Activated gamma-delta T cell (primary cell): ENCODE measurements at regions not wholly inside any gene's neighbourhood (a gene's known extent, or its start where the extent isn't known, plus 50 kb on each side); places are given as distances from the start of the nearest gene placed in this dataset.

ENCODE experiments used
- DNase-seq: peaks from one replicate; lab custom pipeline; 2025; lab: John Stamatoyannopoulos, UW

GRCh38 chr1:187433598-187433997 is 604.8 kb downstream of the PLA2G4A start:
- DNase-seq = no peak

DNA sequence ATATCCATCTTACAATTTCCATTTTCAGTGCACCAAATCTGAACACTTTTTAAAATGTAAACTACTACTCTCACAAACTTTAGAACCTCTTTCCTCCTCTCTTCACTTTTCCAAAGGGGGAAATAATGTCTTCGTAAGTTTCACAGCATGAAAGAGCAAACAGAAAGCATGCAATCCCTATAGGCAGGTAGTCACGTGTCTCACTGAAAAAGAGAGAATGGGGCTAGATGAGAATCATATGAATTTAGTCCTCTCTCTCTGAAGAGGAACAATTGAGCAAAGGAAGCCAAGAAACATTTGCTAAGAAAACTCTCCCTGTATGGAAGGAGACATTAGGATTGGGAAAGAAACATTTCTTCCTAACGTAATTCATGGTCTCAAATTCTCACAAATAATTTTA is 613.9 kb downstream of the PLA2G4A start:
- DNase-seq = no peak

- no peak for DNase-seq
These were observed 615.2 kb downstream of the PLA2G4A start for GRCh38 chr1:187443939-187444338.

DNA sequence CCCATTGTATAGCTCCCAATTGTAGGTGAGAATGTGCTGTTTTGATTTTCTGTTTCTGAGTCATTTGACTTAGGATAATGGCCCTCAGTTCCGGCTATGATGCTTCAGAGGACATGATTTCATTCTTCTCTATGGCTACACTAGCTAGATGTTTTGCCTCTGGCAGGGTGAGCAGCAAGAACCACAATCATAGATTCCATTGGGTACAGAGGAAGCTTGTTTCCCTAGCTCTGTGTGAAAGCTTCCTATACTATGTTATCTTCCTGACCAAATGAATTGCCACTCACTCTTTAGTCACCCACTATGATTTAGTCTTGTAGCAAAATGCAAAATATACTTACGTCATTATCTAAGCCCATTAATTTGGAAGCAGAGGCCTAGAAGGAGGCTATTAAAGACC is 616.3 kb downstream of the PLA2G4A start:
- no peak for DNase-seq

GRCh38 chr1:187451238-187451637 is 622.5 kb downstream of the PLA2G4A start:
- no peak for DNase-seq

GRCh38 chr1:187454010-187454409 is 625.3 kb downstream of the PLA2G4A start:
- DNase-seq = no peak

DNA sequence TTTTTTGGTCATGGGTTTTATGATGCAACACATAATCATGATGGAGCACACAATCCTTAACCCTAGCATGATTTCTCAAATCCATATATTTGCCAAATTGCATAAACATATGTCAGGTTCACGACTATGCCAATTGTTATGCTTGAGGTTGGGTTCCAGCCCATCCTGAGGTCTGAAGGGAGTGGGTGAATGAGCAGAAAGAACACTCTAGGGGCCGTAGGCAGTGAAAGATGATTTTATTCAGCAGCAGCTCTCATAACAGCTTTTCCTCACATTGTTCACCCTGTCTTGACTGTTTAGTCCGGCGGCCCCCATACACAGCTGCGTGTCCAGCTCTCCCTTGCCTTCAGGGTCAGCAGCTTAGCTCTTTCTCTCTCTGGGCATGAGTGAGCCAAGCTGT is 627.7 kb downstream of the PLA2G4A start:
- no peak for DNase-seq

- DNase-seq = no peak
These were observed 631.3 kb downstream of the PLA2G4A start for GRCh38 chr1:187460093-187460492.

DNA sequence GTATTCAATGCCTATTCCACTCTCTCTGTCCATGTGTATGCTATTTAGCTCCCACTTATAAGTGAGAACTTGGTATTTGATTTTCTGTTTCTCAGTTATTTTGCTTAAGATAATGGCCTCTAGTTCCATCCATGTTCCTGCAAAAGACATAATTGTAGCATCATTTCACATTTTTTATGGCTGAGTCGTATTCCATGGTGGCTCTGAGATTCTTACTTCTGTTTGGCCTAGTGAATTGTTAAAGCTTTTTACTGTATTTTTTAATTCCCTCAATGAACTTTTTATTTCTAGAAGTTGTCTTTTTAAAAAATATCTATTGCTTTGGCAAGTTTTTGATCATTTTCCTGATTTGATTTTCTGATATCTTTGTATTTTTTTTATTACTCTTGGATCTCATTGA is 635.6 kb downstream of the PLA2G4A start:
- no peak for DNase-seq

- no peak for DNase-seq
These were observed 636.7 kb downstream of the PLA2G4A start for GRCh38 chr1:187465441-187465840.

GRCh38 chr1:187469836-187470235 is 641.1 kb downstream of the PLA2G4A start:
- no peak for DNase-seq

- DNase-seq = no peak
These were observed 642.8 kb downstream of the PLA2G4A start for GRCh38 chr1:187471555-187471954.

DNA sequence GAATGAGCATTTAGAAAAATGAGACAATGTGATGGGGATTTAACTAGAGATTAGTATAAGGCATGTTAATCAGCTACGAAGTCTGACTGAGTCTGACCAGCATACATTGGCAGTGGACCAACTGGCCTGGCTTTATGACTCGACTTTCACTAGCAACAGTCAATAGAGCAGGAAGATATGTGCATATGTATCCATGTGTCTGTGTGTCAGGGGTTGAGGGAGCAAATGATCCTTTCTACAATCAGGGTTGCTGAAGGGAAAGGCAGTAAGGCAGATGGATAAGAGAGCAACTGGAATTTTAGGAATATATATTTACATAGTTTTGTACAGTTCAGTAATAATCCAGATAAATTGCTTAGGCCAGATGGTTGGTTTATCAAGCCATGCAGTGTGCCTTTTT is 645.6 kb downstream of the PLA2G4A start:
- DNase-seq = no peak

DNA sequence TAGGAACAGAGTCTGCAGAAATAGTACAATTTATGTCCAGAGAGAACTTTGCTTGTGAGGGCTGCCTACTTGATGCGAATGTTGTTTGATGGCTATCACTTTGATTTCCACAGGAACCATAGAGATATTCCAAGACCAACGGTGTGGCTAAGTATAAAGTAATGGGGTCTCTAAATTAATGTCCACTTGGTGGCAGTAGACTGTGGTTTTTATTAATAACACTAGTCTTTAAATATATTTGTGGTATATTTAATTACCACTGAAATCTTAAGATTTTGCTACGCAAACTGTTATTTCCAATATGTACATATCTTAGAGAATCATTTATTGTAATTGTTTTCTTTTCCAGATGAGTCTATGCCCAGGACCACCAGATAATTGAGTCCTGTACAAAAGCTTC is 647.9 kb downstream of the PLA2G4A start:
- DNase-seq = no peak

DNA sequence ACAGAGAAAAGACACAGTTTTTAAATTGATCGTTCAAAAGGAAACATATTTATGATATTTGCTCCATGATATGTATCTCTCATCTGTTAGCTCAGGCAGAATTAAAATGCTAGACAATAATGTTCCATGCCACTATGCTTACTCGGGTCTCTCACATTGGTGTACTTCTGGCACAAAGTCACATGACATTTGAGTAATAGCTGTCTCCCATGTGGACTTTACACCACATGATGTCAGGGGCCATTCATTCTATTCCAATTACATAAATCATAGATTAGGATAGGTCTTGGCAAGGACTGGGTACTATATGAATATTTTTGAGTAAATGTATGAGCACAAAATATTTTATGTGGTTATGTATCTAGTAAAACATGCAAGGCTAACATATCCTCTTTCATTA is 648.4 kb downstream of the PLA2G4A start:
- DNase-seq = no peak

DNA sequence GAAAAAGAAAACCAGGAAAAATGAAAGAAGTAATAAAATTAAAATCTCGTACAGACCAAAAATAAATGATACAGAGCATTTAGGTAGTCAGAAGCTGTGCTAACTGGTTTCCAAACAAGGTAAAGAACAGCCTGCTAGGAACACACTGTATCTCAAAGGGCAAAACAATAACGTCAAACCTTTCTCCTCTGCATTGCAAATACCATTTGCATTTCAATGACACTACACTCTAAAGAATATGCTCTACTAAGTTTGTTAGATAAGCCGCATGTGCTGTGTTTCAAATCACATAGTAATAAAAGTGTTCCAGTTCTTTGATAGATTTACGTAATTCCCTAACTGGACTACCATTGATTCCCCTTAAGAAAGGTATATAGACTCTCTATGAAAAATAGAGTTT is 648.8 kb downstream of the PLA2G4A start:
- no peak for DNase-seq

GRCh38 chr1:187481581-187482148 is 652.9 kb downstream of the PLA2G4A start:
- DNase-seq = no peak

- DNase-seq = no peak
These were observed 661.5 kb downstream of the PLA2G4A start for GRCh38 chr1:187490266-187490665.

GRCh38 chr1:187491082-187491720 is 662.5 kb downstream of the PLA2G4A start:
- no peak for DNase-seq

- DNase-seq = no peak
These were observed 669.3 kb downstream of the PLA2G4A start for GRCh38 chr1:187498028-187498427.

DNA sequence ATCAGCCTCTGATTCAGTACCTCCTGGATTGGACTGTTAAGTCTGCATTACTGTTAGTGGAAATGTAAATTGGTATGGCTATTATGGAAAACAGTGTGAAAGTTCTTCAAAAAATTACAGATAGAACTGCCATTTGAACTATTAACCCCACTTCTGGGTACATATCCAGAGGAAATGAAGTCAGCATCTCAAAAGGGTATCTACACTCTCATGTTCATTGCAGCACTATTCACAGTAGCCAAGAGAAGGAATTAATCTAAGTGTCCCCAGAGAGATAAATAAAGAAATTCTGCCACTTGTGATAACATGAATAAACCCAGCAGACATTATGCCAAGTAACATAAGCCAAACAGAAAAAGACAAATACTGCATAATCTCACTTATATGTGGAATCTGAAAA is 676.0 kb downstream of the PLA2G4A start:
- no peak for DNase-seq

DNA sequence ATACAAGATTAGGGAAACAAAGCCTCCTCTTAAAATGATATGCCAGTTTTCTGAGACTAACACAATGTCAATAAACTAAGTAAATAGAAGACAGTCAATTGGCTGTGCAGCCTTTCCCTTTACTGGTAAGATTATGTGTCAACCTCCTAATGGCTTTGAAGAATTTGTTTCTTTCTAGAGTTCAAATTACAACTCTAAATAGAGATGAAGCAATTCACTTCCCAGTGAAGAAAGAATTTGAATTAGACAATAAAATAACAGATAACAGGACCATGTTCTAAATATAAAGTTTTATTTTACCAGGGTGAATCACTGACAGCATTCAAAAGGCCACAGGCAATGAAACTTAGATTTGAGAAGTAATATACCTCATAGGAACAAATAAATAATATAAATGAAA is 680.3 kb downstream of the PLA2G4A start:
- no peak for DNase-seq

DNA sequence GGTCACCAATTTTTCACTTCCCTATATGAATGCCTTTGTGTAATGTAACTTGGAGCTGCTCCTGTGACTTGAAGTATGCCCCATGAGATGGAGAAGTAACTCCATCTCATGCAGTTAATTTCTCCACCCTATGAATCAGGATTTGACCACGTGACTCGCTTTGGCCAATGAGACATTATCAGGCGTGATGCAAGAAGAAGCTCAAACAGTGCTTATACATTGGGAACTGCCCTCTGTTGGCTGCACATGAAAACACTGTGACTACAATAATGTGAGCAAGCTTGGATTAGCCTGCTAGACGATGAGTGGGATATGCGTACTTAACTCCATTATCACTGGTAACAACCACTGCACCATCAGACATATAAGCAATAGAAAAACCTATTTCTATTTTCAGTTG is 684.4 kb downstream of the PLA2G4A start:
- DNase-seq = no peak

- no peak for DNase-seq
These were observed 685.4 kb downstream of the PLA2G4A start for GRCh38 chr1:187514110-187514509.
